Mesothelial cell of epicardium (in vitro differentiated cells): ENCODE measurements at regions not wholly inside any gene's neighbourhood (a gene's known extent, or its start where the extent isn't known, plus 50 kb on each side); places are given as distances from the start of the nearest gene placed in this dataset.

Source experiments
- DNase-seq, 2 experiments: peaks; one replicate each; pipeline ENCODE4 v3.0.0; 2021; ENCODE audit warnings: low spot score in 2 of 2; ENCODE audit not compliant: unreplicated experiment in 2 of 2
- H3K27ac Mint-ChIP-seq: 2 replicates; pipeline ENCODE4 v1.8.0; 2021; ENCODE audit warnings: mixed read lengths
- H3K27me3 Mint-ChIP-seq: 2 replicates; pipeline ENCODE4 v1.8.0; 2021; ENCODE audit warnings: low read depth, mixed read lengths
- H3K36me3 Mint-ChIP-seq: 2 replicates; pipeline ENCODE4 v1.8.0; 2021; ENCODE audit warnings: mixed read lengths
- H3K4me1 Mint-ChIP-seq: 2 replicates; pipeline ENCODE4 v1.8.0; 2021; ENCODE audit warnings: mixed read lengths
- H3K4me3 Mint-ChIP-seq: 2 replicates; pipeline ENCODE4 v1.8.0; 2021; ENCODE audit warnings: mild to moderate bottlenecking, moderate library complexity, mixed read lengths
- H3K9me3 Mint-ChIP-seq: 2 replicates; pipeline ENCODE4 v1.8.0; 2021; ENCODE audit warnings: mixed read lengths
- CTCF ChIP-seq: fragments of 200-600 bp; sonication (generic); IDR thresholded peaks from one replicate; pipeline ENCODE4 v1.5.0; 2021; ENCODE audit warnings: antibody characterized with exemption; ENCODE audit not compliant: unreplicated experiment

GRCh38 chrX:9318766-9319165 is 146.1 kb upstream of the TBL1X start:
- H3K4me3 Mint-ChIP-seq, result no peak overlapping the region
- no peak overlapping the region for H3K27ac Mint-ChIP-seq
- H3K27me3 Mint-ChIP-seq, result no peaks in the 10 kb centered on the region
- DNase-seq, result no peak
- no peaks in the 10 kb centered on the region for H3K4me1 Mint-ChIP-seq
- no peak for TF ChIP-seq CTCF
- peaks cover 2% of the 10 kb centered on the region for H3K36me3 Mint-ChIP-seq
- H3K9me3 Mint-ChIP-seq, result peaks cover 9% of the 10 kb centered on the region

GRCh38 chrX:9320940-9321339 is 143.9 kb upstream of the TBL1X start:
- DNase-seq, result no peak
- Mint-ChIP-seq H3K27me3 (no peaks in the 10 kb centered on the region), H3K4me3 (no peak overlapping the region), H3K9me3 (peaks cover 15% of the 10 kb centered on the region), H3K27ac (no peak overlapping the region), H3K36me3 (no peaks in the 10 kb centered on the region), H3K4me1 (no peaks in the 10 kb centered on the region)
- TF ChIP-seq CTCF, result no peak

- Mint-ChIP-seq H3K27ac (no peak overlapping the region), H3K36me3 (no peaks in the 10 kb centered on the region), H3K4me1 (no peaks in the 10 kb centered on the region), H3K9me3 (peaks cover 29% of the 10 kb centered on the region), H3K4me3 (no peak overlapping the region), H3K27me3 (no peaks in the 10 kb centered on the region)
- TF ChIP-seq CTCF, result no peak
- no peak for DNase-seq
Measured at GRCh38 chrX:9324676-9325075, 140.2 kb upstream of the TBL1X start.

- no peak overlapping the region for H3K27ac Mint-ChIP-seq
- H3K36me3 Mint-ChIP-seq, result no peaks in the 10 kb centered on the region
- DNase-seq, result no peak
- no peaks in the 10 kb centered on the region for H3K27me3 Mint-ChIP-seq
- H3K4me3 Mint-ChIP-seq, result no peak overlapping the region
- H3K4me1 Mint-ChIP-seq, result no peaks in the 10 kb centered on the region
- H3K9me3 Mint-ChIP-seq, result peaks cover 26% of the 10 kb centered on the region
- TF ChIP-seq CTCF, result no peak
Measured at GRCh38 chrX:9326369-9326768, 138.5 kb upstream of the TBL1X start.

GRCh38 chrX:9327086-9327746 is 137.6 kb upstream of the TBL1X start:
- TF ChIP-seq CTCF, result no peak
- peaks cover 30% of the 10 kb centered on the region for H3K9me3 Mint-ChIP-seq
- no peaks in the 10 kb centered on the region for H3K4me1 Mint-ChIP-seq
- no peaks in the 10 kb centered on the region for H3K27me3 Mint-ChIP-seq
- no peak for DNase-seq
- no peaks in the 10 kb centered on the region for H3K36me3 Mint-ChIP-seq
- no peak overlapping the region for H3K4me3 Mint-ChIP-seq
- no peak overlapping the region for H3K27ac Mint-ChIP-seq

- H3K4me3 Mint-ChIP-seq, result no peak overlapping the region
- no peaks in the 10 kb centered on the region for H3K4me1 Mint-ChIP-seq
- no peaks in the 10 kb centered on the region for H3K27me3 Mint-ChIP-seq
- no peak for TF ChIP-seq CTCF
- H3K9me3 Mint-ChIP-seq, result peaks cover 30% of the 10 kb centered on the region
- H3K36me3 Mint-ChIP-seq, result no peaks in the 10 kb centered on the region
- no peak for DNase-seq
- H3K27ac Mint-ChIP-seq, result no peak overlapping the region
Measured at GRCh38 chrX:9327747-9328145, 137.1 kb upstream of the TBL1X start.
